NCI-H748 (cell line): ENCODE measurements at regions not wholly inside any gene's neighbourhood (a gene's known extent, or its start where the extent isn't known, plus 50 kb on each side); places are given as distances from the start of the nearest gene placed in this dataset.
"Not testable (repeated sequence)": the region's sequence is repeated elsewhere in the genome, so short reads cannot be mapped to it uniquely, and the experiment has no call there.

Experiments used
- DNase-seq: peaks from one replicate; lab custom pipeline; 2025; ENCODE audit not compliant: unreplicated experiment; lab: John Stamatoyannopoulos, UW

GRCh38 chr2:34785206-34785785 is 1186.2 kb upstream of the FAM98A start:
- no peak for DNase-seq

GRCh38 chr2:34784701-34785100 is 1185.6 kb upstream of the FAM98A start:
- no peak for DNase-seq

GRCh38 chr2:34750742-34751141 is 1151.6 kb upstream of the FAM98A start:
- DNase-seq = not testable (repeated sequence)

GRCh38 chr2:34747643-34748042 is 1148.5 kb upstream of the FAM98A start:
- no peak for DNase-seq

GRCh38 chr2:34738691-34739090 is 1139.6 kb upstream of the FAM98A start:
- DNase-seq = no peak

- DNase-seq = no peak
These were observed 1138.0 kb upstream of the FAM98A start for GRCh38 chr2:34737146-34737545.

- DNase-seq = no peak
These were observed 1137.4 kb upstream of the FAM98A start for GRCh38 chr2:34736482-34736881.

- no peak for DNase-seq
These were observed 1135.6 kb upstream of the FAM98A start for GRCh38 chr2:34734662-34735061.

- DNase-seq = no peak
These were observed 1134.9 kb upstream of the FAM98A start for GRCh38 chr2:34734042-34734441.

GRCh38 chr2:34731292-34731691 is 1132.2 kb upstream of the FAM98A start:
- no peak for DNase-seq

- DNase-seq = no peak
These were observed 1130.7 kb upstream of the FAM98A start for GRCh38 chr2:34729845-34730244.

GRCh38 chr2:34724107-34724506 is 1125.0 kb upstream of the FAM98A start:
- DNase-seq = no peak

- DNase-seq = no peak
These were observed 1124.6 kb upstream of the FAM98A start for GRCh38 chr2:34723683-34724082.

- no peak for DNase-seq
These were observed 1120.1 kb upstream of the FAM98A start for GRCh38 chr2:34719206-34719605.

GRCh38 chr2:34705551-34706247 is 1106.6 kb upstream of the FAM98A start:
- no peak for DNase-seq

GRCh38 chr2:34703292-34703691 is 1104.2 kb upstream of the FAM98A start:
- DNase-seq = no peak

GRCh38 chr2:34702391-34702790 is 1103.3 kb upstream of the FAM98A start:
- not testable (repeated sequence) for DNase-seq

GRCh38 chr2:34677591-34677990 is 1078.5 kb upstream of the FAM98A start:
- DNase-seq = not testable (repeated sequence)

GRCh38 chr2:34677119-34677531 is 1078.0 kb upstream of the FAM98A start:
- DNase-seq = not testable (repeated sequence)

- no peak for DNase-seq
These were observed 1071.4 kb upstream of the FAM98A start for GRCh38 chr2:34670482-34670881.

- no peak for DNase-seq
These were observed 1067.7 kb upstream of the FAM98A start for GRCh38 chr2:34666821-34667220.

- DNase-seq = no peak
These were observed 1065.2 kb upstream of the FAM98A start for GRCh38 chr2:34664266-34664665.

- no peak for DNase-seq
These were observed 1064.2 kb upstream of the FAM98A start for GRCh38 chr2:34663314-34663713.
